WTC11 (cell line): ENCODE measurements at regions not wholly inside any gene's neighbourhood (a gene's known extent, or its start where the extent isn't known, plus 50 kb on each side); places are given as distances from the start of the nearest gene placed in this dataset.

ENCODE experiments used
- ATAC-seq: fragments of 200-7000 bp; cut with Tn5 transposase; 2 replicates; pipeline ENCODE4 v1.10.0; 2021; ENCODE audit warnings: mild to moderate bottlenecking, moderate library complexity
- CTCF ChIA-PET: fragments of 300-600 bp; sonication (Branson Sonifier 250); formaldehyde crosslinking; loops from one replicate; lab custom pipeline; 2021; ENCODE audit warnings: antibody characterized with exemption; lab: Charles Lee
- POLR2A ChIA-PET: fragments of 350-600 bp; sonication (Branson Sonifier 250); formaldehyde crosslinking; loops from one replicate; lab custom pipeline; 2021; ENCODE audit warnings: antibody characterized with exemption; lab: Charles Lee
- DNase-seq: peaks from one replicate; pipeline ENCODE4 v3.0.0; 2021; ENCODE audit warnings: low spot score
- H3K27ac Mint-ChIP-seq: 2 replicates; pipeline ENCODE4 v1.8.0; 2021; ENCODE audit warnings: mixed read lengths
- H3K27me3 Mint-ChIP-seq: 2 replicates; pipeline ENCODE4 v1.8.0; 2021; ENCODE audit warnings: low read depth, mild to moderate bottlenecking, moderate library complexity, mixed read lengths
- H3K36me3 Mint-ChIP-seq: 2 replicates; pipeline ENCODE4 v1.8.0; 2021; ENCODE audit warnings: mixed read lengths
- H3K4me1 Mint-ChIP-seq: 2 replicates; pipeline ENCODE4 v1.8.0; 2022; ENCODE audit warnings: mixed read lengths
- H3K4me3 Mint-ChIP-seq: 2 replicates; pipeline ENCODE4 v1.8.0; 2021; ENCODE audit warnings: mild to moderate bottlenecking, moderate library complexity, mixed read lengths
- H3K9me3 Mint-ChIP-seq: 2 replicates; pipeline ENCODE4 v1.8.0; 2021; ENCODE audit warnings: mixed read lengths
- CREB1 ChIP-seq: sonication (generic); formaldehyde crosslinking; IDR thresholded peaks from 2 replicates; pipeline ENCODE4 v1.8.0; 2023; ENCODE audit warnings: mild to moderate bottlenecking, missing genetic modification reagents
- ESRRA ChIP-seq: sonication (generic); formaldehyde crosslinking; IDR thresholded peaks from 2 replicates; pipeline ENCODE4 v1.8.1; 2022; ENCODE audit warnings: mild to moderate bottlenecking, missing genetic modification reagents, borderline replicate concordance
- JUN ChIP-seq: sonication (generic); formaldehyde crosslinking; IDR thresholded peaks from 2 replicates; pipeline ENCODE4 v1.8.0; 2023; ENCODE audit warnings: mild to moderate bottlenecking, missing genetic modification reagents
- NFE2L1 ChIP-seq: sonication (generic); formaldehyde crosslinking; IDR thresholded peaks from 2 replicates; pipeline ENCODE4 v1.8.1; 2023; ENCODE audit warnings: missing genetic modification reagents
- NFYB ChIP-seq: sonication (generic); formaldehyde crosslinking; conservative IDR thresholded peaks from 2 replicates; pipeline ENCODE4 v1.8.0; 2022; ENCODE audit warnings: low read depth, missing genetic modification reagents
- SMAD4 ChIP-seq: sonication (generic); formaldehyde crosslinking; IDR thresholded peaks from 2 replicates; pipeline ENCODE4 v1.8.0; 2022; ENCODE audit warnings: mild to moderate bottlenecking, missing genetic modification reagents
- SOX15 ChIP-seq: fragments of 250-450 bp; sonication (Bioruptor Pico); IDR thresholded peaks from 2 replicates; pipeline ENCODE4 v1.9.0; 2021; ENCODE audit warnings: mild to moderate bottlenecking
- TEAD4 ChIP-seq: sonication (generic); formaldehyde crosslinking; IDR thresholded peaks from 2 replicates; pipeline ENCODE4 v1.8.0; 2022; ENCODE audit warnings: mild to moderate bottlenecking, missing genetic modification reagents
- TP53 ChIP-seq: sonication (generic); formaldehyde crosslinking; IDR thresholded peaks from 2 replicates; pipeline ENCODE4 v1.8.1; 2023; ENCODE audit warnings: mild to moderate bottlenecking, missing genetic modification reagents
- ZNF138 ChIP-seq: sonication (generic); formaldehyde crosslinking; conservative IDR thresholded peaks from 2 replicates; pipeline ENCODE4 v1.8.1; 2022; ENCODE audit warnings: mild to moderate bottlenecking, moderate library complexity, missing genetic modification reagents
- ZNF396 ChIP-seq: fragments of 250-450 bp; sonication (Bioruptor Pico); IDR thresholded peaks from 2 replicates; pipeline ENCODE4 v1.8.0; 2021; ENCODE audit warnings: mild to moderate bottlenecking, moderate library complexity, borderline replicate concordance
- TF ChIP-seq, protein P1 (sequence below): sonication (generic); formaldehyde crosslinking; IDR thresholded peaks from 2 replicates; pipeline ENCODE4 v1.8.1; 2023; ENCODE audit warnings: mild to moderate bottlenecking, missing genetic modification reagents, borderline replicate concordance
- TF ChIP-seq, protein P2 (sequence below): sonication (generic); formaldehyde crosslinking; IDR thresholded peaks from 2 replicates; pipeline ENCODE4 v1.8.1; 2023; ENCODE audit warnings: mild to moderate bottlenecking, missing genetic modification reagents, moderate library complexity
- TF ChIP-seq, protein P3 (sequence below): fragments of 250-450 bp; sonication (Bioruptor Pico); IDR thresholded peaks from 2 replicates; pipeline ENCODE4 v1.9.0; 2021; ENCODE audit warnings: mild to moderate bottlenecking
- TF ChIP-seq, protein P4 (sequence below): sonication (generic); formaldehyde crosslinking; IDR thresholded peaks from 2 replicates; pipeline ENCODE4 v1.8.1; 2022; ENCODE audit warnings: mild to moderate bottlenecking, missing genetic modification reagents, moderate library complexity, borderline replicate concordance
- TF ChIP-seq, protein P5 (sequence below): sonication (generic); formaldehyde crosslinking; conservative IDR thresholded peaks from 2 replicates; pipeline ENCODE4 v1.8.1; 2022; ENCODE audit warnings: mild to moderate bottlenecking, missing genetic modification reagents
- TF ChIP-seq, protein P6 (sequence below): fragments of 250-450 bp; sonication (Bioruptor Pico); IDR thresholded peaks from 2 replicates; pipeline ENCODE4 v2.1.2; 2022; ENCODE audit warnings: mild to moderate bottlenecking, moderate library complexity
- TF ChIP-seq, protein P7 (sequence below): sonication (generic); formaldehyde crosslinking; IDR thresholded peaks from 2 replicates; pipeline ENCODE4 v1.8.1; 2023; ENCODE audit warnings: mild to moderate bottlenecking, missing genetic modification reagents
- TF ChIP-seq, protein P8 (sequence below): fragments of 250-450 bp; sonication (Bioruptor Pico); IDR thresholded peaks from 2 replicates; pipeline ENCODE4 v1.8.0; 2021; ENCODE audit warnings: mild to moderate bottlenecking

DNA sequence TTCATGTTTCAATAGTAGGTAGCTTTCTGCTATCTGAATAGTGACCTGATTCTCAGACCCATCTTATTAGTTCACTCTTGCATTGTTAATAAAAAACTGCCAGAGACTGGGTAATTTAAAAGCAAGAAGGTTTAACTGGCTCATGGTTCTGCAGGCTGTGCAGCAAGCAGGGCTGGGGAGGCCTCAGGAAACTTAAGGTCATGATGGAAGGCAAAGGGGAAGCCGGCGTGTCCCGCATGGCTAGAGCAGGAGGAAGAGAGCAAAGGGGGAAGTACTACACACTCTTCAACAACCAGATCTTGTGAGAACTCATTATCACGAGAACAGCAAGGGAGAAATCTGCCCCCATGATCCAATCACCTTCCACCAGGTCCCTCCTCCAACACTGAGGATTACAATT is 185.2 kb upstream of the PITRM1 start:
- Mint-ChIP-seq H3K36me3 (peaks cover 36% of the 10 kb centered on the region), H3K27me3 (peaks cover 3% of the 10 kb centered on the region; the same call in 1 of the 2 replicates), H3K27ac (no peak overlapping the region), H3K4me3 (no peak overlapping the region), H3K4me1 (no peaks in the 10 kb centered on the region), H3K9me3 (peaks cover 57% of the 10 kb centered on the region)
- CTCF ChIA-PET: no interaction called here
- ATAC-seq: no peak
- no peak for TF ChIP-seq JUN (CRISPR knock-in tag)
- TF ChIP-seq ZNF138 (CRISPR knock-in tag): no peak
- TF ChIP-seq CREB1: no peak
- TF ChIP-seq ZNF396 (CRISPR knock-in tag): no peak
- TF ChIP-seq, protein P1, sequence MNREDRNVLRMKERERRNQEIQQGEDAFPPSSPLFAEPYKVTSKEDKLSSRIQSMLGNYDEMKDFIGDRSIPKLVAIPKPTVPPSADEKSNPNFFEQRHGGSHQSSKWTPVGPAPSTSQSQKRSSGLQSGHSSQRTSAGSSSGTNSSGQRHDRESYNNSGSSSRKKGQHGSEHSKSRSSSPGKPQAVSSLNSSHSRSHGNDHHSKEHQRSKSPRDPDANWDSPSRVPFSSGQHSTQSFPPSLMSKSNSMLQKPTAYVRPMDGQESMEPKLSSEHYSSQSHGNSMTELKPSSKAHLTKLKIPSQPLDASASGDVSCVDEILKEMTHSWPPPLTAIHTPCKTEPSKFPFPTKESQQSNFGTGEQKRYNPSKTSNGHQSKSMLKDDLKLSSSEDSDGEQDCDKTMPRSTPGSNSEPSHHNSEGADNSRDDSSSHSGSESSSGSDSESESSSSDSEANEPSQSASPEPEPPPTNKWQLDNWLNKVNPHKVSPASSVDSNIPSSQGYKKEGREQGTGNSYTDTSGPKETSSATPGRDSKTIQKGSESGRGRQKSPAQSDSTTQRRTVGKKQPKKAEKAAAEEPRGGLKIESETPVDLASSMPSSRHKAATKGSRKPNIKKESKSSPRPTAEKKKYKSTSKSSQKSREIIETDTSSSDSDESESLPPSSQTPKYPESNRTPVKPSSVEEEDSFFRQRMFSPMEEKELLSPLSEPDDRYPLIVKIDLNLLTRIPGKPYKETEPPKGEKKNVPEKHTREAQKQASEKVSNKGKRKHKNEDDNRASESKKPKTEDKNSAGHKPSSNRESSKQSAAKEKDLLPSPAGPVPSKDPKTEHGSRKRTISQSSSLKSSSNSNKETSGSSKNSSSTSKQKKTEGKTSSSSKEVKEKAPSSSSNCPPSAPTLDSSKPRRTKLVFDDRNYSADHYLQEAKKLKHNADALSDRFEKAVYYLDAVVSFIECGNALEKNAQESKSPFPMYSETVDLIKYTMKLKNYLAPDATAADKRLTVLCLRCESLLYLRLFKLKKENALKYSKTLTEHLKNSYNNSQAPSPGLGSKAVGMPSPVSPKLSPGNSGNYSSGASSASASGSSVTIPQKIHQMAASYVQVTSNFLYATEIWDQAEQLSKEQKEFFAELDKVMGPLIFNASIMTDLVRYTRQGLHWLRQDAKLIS (CRISPR knock-in tag): no peak
- TF ChIP-seq NFE2L1 (CRISPR knock-in tag): no peak
- TF ChIP-seq, protein P2, sequence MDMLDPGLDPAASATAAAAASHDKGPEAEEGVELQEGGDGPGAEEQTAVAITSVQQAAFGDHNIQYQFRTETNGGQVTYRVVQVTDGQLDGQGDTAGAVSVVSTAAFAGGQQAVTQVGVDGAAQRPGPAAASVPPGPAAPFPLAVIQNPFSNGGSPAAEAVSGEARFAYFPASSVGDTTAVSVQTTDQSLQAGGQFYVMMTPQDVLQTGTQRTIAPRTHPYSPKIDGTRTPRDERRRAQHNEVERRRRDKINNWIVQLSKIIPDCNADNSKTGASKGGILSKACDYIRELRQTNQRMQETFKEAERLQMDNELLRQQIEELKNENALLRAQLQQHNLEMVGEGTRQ (CRISPR knock-in tag): no peak
- TF ChIP-seq, protein P3, sequence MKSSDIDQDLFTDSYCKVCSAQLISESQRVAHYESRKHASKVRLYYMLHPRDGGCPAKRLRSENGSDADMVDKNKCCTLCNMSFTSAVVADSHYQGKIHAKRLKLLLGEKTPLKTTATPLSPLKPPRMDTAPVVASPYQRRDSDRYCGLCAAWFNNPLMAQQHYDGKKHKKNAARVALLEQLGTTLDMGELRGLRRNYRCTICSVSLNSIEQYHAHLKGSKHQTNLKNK (CRISPR knock-in tag): no peak
- TF ChIP-seq, protein P4, sequence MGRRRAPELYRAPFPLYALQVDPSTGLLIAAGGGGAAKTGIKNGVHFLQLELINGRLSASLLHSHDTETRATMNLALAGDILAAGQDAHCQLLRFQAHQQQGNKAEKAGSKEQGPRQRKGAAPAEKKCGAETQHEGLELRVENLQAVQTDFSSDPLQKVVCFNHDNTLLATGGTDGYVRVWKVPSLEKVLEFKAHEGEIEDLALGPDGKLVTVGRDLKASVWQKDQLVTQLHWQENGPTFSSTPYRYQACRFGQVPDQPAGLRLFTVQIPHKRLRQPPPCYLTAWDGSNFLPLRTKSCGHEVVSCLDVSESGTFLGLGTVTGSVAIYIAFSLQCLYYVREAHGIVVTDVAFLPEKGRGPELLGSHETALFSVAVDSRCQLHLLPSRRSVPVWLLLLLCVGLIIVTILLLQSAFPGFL (CRISPR knock-in tag): no peak
- no peak for TF ChIP-seq ESRRA
- TF ChIP-seq SMAD4 (CRISPR knock-in tag): no peak
- TF ChIP-seq, protein P5, sequence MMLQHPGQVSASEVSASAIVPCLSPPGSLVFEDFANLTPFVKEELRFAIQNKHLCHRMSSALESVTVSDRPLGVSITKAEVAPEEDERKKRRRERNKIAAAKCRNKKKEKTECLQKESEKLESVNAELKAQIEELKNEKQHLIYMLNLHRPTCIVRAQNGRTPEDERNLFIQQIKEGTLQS (CRISPR knock-in tag): no peak
- TF ChIP-seq, protein P6, sequence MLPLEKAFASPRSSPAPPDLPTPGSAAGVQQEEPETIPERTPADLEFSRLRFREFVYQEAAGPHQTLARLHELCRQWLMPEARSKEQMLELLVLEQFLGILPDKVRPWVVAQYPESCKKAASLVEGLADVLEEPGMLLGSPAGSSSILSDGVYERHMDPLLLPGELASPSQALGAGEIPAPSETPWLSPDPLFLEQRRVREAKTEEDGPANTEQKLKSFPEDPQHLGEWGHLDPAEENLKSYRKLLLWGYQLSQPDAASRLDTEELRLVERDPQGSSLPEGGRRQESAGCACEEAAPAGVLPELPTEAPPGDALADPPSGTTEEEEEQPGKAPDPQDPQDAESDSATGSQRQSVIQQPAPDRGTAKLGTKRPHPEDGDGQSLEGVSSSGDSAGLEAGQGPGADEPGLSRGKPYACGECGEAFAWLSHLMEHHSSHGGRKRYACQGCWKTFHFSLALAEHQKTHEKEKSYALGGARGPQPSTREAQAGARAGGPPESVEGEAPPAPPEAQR (CRISPR knock-in tag): no peak
- no peak for DNase-seq
- POLR2A ChIA-PET: no interaction called here

DNA sequence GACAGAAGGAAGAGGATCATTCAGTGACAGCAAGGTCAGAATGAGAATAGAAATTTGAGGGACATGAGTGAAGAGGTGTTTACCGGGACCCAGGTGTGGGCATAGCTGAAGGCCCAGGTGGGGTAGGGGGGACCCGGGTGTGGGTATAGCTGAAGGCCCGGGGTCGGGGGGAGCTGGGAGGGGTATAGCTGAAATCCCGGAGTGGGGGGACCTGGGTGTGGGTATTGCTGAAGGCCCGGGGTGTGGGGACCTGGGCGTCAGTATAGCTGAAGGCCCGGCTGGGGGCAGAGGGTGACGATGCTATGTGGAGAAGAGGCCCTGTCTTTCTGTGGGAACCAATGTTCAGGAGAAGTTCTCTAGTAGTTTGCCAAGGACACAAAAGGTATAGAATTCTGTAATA is 183.0 kb upstream of the PITRM1 start:
- POLR2A ChIA-PET: no interaction called here
- TF ChIP-seq, protein P7, sequence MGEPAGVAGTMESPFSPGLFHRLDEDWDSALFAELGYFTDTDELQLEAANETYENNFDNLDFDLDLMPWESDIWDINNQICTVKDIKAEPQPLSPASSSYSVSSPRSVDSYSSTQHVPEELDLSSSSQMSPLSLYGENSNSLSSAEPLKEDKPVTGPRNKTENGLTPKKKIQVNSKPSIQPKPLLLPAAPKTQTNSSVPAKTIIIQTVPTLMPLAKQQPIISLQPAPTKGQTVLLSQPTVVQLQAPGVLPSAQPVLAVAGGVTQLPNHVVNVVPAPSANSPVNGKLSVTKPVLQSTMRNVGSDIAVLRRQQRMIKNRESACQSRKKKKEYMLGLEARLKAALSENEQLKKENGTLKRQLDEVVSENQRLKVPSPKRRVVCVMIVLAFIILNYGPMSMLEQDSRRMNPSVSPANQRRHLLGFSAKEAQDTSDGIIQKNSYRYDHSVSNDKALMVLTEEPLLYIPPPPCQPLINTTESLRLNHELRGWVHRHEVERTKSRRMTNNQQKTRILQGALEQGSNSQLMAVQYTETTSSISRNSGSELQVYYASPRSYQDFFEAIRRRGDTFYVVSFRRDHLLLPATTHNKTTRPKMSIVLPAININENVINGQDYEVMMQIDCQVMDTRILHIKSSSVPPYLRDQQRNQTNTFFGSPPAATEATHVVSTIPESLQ (CRISPR knock-in tag): no peak
- no peak for TF ChIP-seq TP53
- no peak for TF ChIP-seq SOX15 (CRISPR knock-in tag)
- TF ChIP-seq NFYB: no peak
- no peak for TF ChIP-seq CREB1
- no peak for TF ChIP-seq TEAD4 (CRISPR knock-in tag)
- TF ChIP-seq, protein P8, sequence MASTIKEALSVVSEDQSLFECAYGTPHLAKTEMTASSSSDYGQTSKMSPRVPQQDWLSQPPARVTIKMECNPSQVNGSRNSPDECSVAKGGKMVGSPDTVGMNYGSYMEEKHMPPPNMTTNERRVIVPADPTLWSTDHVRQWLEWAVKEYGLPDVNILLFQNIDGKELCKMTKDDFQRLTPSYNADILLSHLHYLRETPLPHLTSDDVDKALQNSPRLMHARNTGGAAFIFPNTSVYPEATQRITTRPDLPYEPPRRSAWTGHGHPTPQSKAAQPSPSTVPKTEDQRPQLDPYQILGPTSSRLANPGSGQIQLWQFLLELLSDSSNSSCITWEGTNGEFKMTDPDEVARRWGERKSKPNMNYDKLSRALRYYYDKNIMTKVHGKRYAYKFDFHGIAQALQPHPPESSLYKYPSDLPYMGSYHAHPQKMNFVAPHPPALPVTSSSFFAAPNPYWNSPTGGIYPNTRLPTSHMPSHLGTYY: no peak
- TF ChIP-seq, all 79 proteins: peak for 0
- Mint-ChIP-seq H3K4me3 (no peak overlapping the region), H3K27ac (no peak overlapping the region), H3K36me3 (peaks cover 16% of the 10 kb centered on the region; the same call in 1 of the 2 replicates), H3K27me3 (peaks cover 3% of the 10 kb centered on the region), H3K9me3 (peaks cover 35% of the 10 kb centered on the region), H3K4me1 (no peaks in the 10 kb centered on the region)
- ATAC-seq (no peak), DNase-seq (no peak)
- CTCF ChIA-PET: no interaction called here
